ENCODE measurements at regions not wholly inside any gene's neighbourhood (a gene's known extent, or its start where the extent isn't known, plus 50 kb on each side); places are given as distances from the start of the nearest gene placed in this dataset.

GRCh38 chr1:102084771-102085535, 88.2 kb upstream of the OLFM3 start:
- intact Hi-C loops (cut with micrococcal nuclease) = no loop called here
- Histone ChIP-seq H3K18ac (ENCODE audit: low read depth, low read length) (no peak overlapping the region), H2BK5ac (ENCODE audit: low read depth, low read length, poor library complexity, severe bottlenecking) (no peak overlapping the region), H3K4me2 (ENCODE audit: low read depth, low read length) (no peak overlapping the region), H3K9me1 (ENCODE audit: insufficient read depth, low read length) (no peaks in the 10 kb centered on the region), H3K27ac (ENCODE audit: insufficient read depth, low read length) (no peak overlapping the region), H3K27me3 (ENCODE audit: control insufficient read depth, insufficient read depth, low read length) (no peaks in the 10 kb centered on the region), H2BK20ac (ENCODE audit: low read depth, low read length) (no peak overlapping the region), H2AFZ (replicated peaks; ENCODE audit: low read length, poor library complexity) (no peak overlapping the region), H3K14ac (replicated peaks; ENCODE audit: low read depth, low read length) (no peak overlapping the region), H3K9me3 (ENCODE audit: control insufficient read depth, insufficient read depth, low read length) (peaks cover 3% of the 10 kb centered on the region), H4K91ac (ENCODE audit: insufficient read depth, low read depth, low read length) (no peak overlapping the region), H3K23ac (ENCODE audit: low read depth, low read length) (no peak overlapping the region), H4K20me1 (ENCODE audit: insufficient read depth, low read length) (no peaks in the 10 kb centered on the region), H3K79me1 (ENCODE audit: low read depth in 1 of 2, low read length in 2 of 2) (no peaks in the 10 kb centered on the region), H2AK9ac (replicated peaks; ENCODE audit: low read depth, low read length, poor library complexity) (no peak overlapping the region), H2AK5ac (ENCODE audit: low read depth, low read length) (no peak overlapping the region), H4K5ac (ENCODE audit: low read depth, low read length) (no peak overlapping the region), H4K8ac (ENCODE audit: low read depth in 2 of 2, low read length in 2 of 2) (no peak overlapping the region), H2BK120ac (ENCODE audit: low read depth, low read length) (no peak overlapping the region), H3K36me3 (ENCODE audit: control insufficient read depth, insufficient read depth, low read length) (no peaks in the 10 kb centered on the region), H3K9ac (ENCODE audit: low read depth, low read length) (no peak overlapping the region), H3K56ac (ENCODE audit: extremely low read depth, insufficient read depth, low read length) (no peak overlapping the region), H2BK15ac (ENCODE audit: low read depth, low read length) (no peak overlapping the region), H3K4me3 (ENCODE audit: insufficient read depth, low read depth, low read length) (no peak overlapping the region), H3K4ac (ENCODE audit: low read depth, low read length) (no peak overlapping the region), H3K4me1 (ENCODE audit: control insufficient read depth, insufficient read depth, low read length) (no peaks in the 10 kb centered on the region)
- WGBS, 2 experiments (ENCODE audit: extremely low coverage in 2 of 2, insufficient read length in 1 of 2) = no CpG with 5 or more reads among the region's 1 CpG
- in situ Hi-C loops (cut with MboI; ENCODE audit: low sequenced_read_pairs) = no loop called here
- DNase-seq = no peak
- ChIA-PET POLR2A (ENCODE audit: unreplicated experiment) (no interaction called here), CTCF (no interaction called here)
- dilution Hi-C loops (cut with HindIII; ENCODE audit: low sequenced_read_pairs, unreplicated experiment) = no loop called here
- ATAC-seq (ENCODE audit: low read depth) = no peak
- no peak for TF ChIP-seq CEBPB (IDR thresholded peaks at IDR 0.05; ENCODE audit: low read depth, low read length)
- BruUV-seq (replicated peaks) = no TSS peak
